Gastroesophageal sphincter (tissue), 4 donors: ENCODE measurements at regions not wholly inside any gene's neighbourhood (a gene's known extent, or its start where the extent isn't known, plus 50 kb on each side); places are given as distances from the start of the nearest gene placed in this dataset.

Source experiments
- ATAC-seq: fragments of 150-250 bp; one replicate; pipeline ENCODE4 v1.9.1; 2016; ENCODE audit warnings: mild to moderate bottlenecking, moderate library complexity
- H3K27ac ChIP-seq, 4 donors: fragments of 200-600 bp; sonication (generic) in 3 of 4; 1 replicate in 3 of 4; 2 replicates in 1 of 4; pipeline ENCODE4 v1.5.1; 2016 to 2019
- H3K27me3 ChIP-seq: fragments of 200-600 bp; sonication (generic); one replicate; pipeline ENCODE4 v1.5.1; 2019
- H3K36me3 ChIP-seq, 2 donors: fragments of 200-600 bp; sonication (generic); one replicate each; pipeline ENCODE4 v1.5.1; 2019; ENCODE audit warnings: control low read depth in 1 of 2
- H3K4me1 ChIP-seq, 3 donors: fragments of 200-600 bp; sonication (generic); 1 replicate in 2 of 3; 2 replicates in 1 of 3; pipeline ENCODE4 v1.5.1; 2016 to 2019; ENCODE audit warnings: control low read depth in 2 of 3
- H3K4me3 ChIP-seq, 2 donors: fragments of 200-600 bp; sonication (generic); one replicate each; pipeline ENCODE4 v1.5.1; 2019; ENCODE audit warnings: mild to moderate bottlenecking in 1 of 2, moderate library complexity in 1 of 2
- H3K9me3 ChIP-seq, 3 donors: fragments of 200-600 bp; sonication (generic); one replicate each; pipeline ENCODE4 v1.5.1; 2017 to 2019; ENCODE audit warnings: control low read depth in 2 of 3
- EP300 ChIP-seq: sonication (generic); formaldehyde crosslinking; IDR thresholded peaks from one replicate; pipeline ENCODE4 v1.6.1; 2017; ENCODE audit warnings: antibody characterized with exemption, mild to moderate bottlenecking
- POLR2A ChIP-seq, 2 donors: fragments of 450-650 bp; IDR thresholded peaks; one replicate each; pipeline ENCODE4 v1.6.1; 2017; ENCODE audit warnings: antibody characterized with exemption in 2 of 2, mild to moderate bottlenecking in 2 of 2, moderate library complexity in 1 of 2
- POLR2AphosphoS5 ChIP-seq: sonication (generic); formaldehyde crosslinking; IDR thresholded peaks from one replicate; pipeline ENCODE4 v1.6.1; 2017; ENCODE audit warnings: antibody characterized with exemption
- WGBS, 2 donors: methylation state at CpG; one replicate each; pipeline ENCODE4 v1.1.5; 2018; ENCODE audit warnings: low coverage in 1 of 2; 5-methylcytosine and 5-hydroxymethylcytosine counted together
- TF ChIP-seq, protein P1 (sequence below), 4 experiments: fragments of 200-600 bp in 2 of 4; fragments of 450-650 bp in 2 of 4; sonication (generic) in 1 of 4; IDR thresholded peaks; one replicate each; pipeline ENCODE4 v1.5.1; 2017 to 2019; ENCODE audit warnings: antibody characterized with exemption in 4 of 4, mild to moderate bottlenecking in 2 of 4, moderate library complexity in 2 of 4

DNA sequence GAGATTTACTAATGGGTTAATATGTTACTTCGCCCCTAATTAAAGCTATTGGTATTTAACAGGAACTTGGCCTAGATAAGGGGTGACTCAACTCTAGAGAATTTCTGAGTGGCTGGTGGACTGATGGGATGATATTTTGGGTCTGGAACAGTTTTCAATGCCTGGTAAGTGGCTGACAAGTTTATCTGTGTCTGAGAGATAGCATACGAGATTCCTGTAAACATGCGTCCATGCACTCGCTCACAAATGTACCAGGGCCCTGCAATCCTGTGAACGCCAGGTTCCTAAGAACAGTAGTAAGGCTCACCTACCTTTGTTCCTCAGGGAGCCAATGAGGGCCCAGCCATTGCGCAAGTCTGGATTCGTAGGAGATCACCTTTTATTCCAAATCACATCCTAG lies 683.8 kb upstream of the ANKRD30A start:
- no peaks in the 10 kb centered on the region for H3K9me3 ChIP-seq
- no peak overlapping the region for H3K27ac ChIP-seq
- TF ChIP-seq POLR2A (IDR thresholded peaks at IDR 0.05) (no peak), EP300 (no peak), POLR2AphosphoS5 (no peak)
- TF ChIP-seq, protein P1, sequence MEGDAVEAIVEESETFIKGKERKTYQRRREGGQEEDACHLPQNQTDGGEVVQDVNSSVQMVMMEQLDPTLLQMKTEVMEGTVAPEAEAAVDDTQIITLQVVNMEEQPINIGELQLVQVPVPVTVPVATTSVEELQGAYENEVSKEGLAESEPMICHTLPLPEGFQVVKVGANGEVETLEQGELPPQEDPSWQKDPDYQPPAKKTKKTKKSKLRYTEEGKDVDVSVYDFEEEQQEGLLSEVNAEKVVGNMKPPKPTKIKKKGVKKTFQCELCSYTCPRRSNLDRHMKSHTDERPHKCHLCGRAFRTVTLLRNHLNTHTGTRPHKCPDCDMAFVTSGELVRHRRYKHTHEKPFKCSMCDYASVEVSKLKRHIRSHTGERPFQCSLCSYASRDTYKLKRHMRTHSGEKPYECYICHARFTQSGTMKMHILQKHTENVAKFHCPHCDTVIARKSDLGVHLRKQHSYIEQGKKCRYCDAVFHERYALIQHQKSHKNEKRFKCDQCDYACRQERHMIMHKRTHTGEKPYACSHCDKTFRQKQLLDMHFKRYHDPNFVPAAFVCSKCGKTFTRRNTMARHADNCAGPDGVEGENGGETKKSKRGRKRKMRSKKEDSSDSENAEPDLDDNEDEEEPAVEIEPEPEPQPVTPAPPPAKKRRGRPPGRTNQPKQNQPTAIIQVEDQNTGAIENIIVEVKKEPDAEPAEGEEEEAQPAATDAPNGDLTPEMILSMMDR (IDR thresholded peaks at IDR 0.05), result no peak
- no peaks in the 10 kb centered on the region for H3K27me3 ChIP-seq
- no peak for ATAC-seq
- H3K4me1 ChIP-seq, result no peaks in the 10 kb centered on the region
- 62 to 71% methylated on average over 5 to 7 of the region's 7 CpGs for WGBS, 2 donors
- H3K36me3 ChIP-seq, result no peaks in the 10 kb centered on the region
- no peak overlapping the region for H3K4me3 ChIP-seq

DNA sequence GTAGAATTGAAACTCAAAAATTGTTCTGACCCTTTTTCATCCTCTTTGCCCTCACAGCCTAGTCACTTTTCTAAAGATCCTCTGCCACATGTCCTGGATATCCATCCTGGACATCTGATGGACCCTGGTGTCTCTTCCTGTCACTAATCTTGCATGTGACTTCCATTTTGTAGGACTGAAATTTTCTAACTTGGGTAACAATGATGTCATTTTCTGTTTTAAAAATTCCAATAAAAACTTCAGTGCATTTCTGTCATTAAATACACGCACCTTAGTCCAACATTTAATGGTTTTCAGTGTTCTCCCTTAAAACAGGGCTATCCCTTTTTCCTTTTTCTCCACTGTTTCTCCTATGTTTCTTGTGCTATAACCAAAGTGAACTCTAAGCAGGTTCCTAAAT lies 684.9 kb upstream of the ANKRD30A start:
- Histone ChIP-seq H3K4me1 (no peaks in the 10 kb centered on the region), H3K4me3 (no peak overlapping the region), H3K36me3 (no peaks in the 10 kb centered on the region), H3K9me3 (no peaks in the 10 kb centered on the region), H3K27ac (no peak overlapping the region), H3K27me3 (no peaks in the 10 kb centered on the region)
- no peak for ATAC-seq
- WGBS, 2 donors, result 92 to 100% methylated on average over 1 of the region's 1 CpG
- TF ChIP-seq EP300, result no peak
- TF ChIP-seq POLR2AphosphoS5, result no peak
- no peak for TF ChIP-seq POLR2A (IDR thresholded peaks at IDR 0.05)
- TF ChIP-seq, protein P1 (IDR thresholded peaks at IDR 0.05), result no peak

DNA sequence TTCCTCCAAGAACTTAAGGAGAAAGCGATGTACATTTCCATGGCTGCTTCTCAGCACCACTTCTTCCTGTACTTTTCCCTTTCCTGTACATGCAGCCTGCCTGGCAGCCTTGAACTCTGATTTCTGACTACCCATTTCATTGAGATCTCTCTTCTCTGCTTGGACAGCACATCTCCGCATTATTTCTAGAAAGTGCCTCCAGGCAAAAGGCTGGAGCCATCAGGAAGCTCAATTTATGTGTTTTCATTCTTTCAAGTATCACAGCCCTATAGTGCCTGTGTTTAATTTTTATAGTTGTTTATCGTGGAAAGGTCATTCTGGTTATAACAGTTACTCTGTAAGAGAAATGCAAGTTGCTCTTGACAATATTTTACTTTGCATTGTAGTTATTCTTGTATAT lies 688.0 kb upstream of the ANKRD30A start:
- Histone ChIP-seq H3K4me3 (no peak overlapping the region), H3K4me1 (no peaks in the 10 kb centered on the region), H3K36me3 (no peaks in the 10 kb centered on the region), H3K27ac (no peak overlapping the region), H3K9me3 (no peaks in the 10 kb centered on the region), H3K27me3 (no peaks in the 10 kb centered on the region)
- no peak for ATAC-seq
- no peak for TF ChIP-seq EP300
- no peak for TF ChIP-seq POLR2A (IDR thresholded peaks at IDR 0.05)
- TF ChIP-seq, protein P1 (IDR thresholded peaks at IDR 0.05), result no peak
- TF ChIP-seq POLR2AphosphoS5, result no peak
- 81 to 88% methylated on average over 2 to 3 of the region's 3 CpGs for WGBS, 2 donors

DNA sequence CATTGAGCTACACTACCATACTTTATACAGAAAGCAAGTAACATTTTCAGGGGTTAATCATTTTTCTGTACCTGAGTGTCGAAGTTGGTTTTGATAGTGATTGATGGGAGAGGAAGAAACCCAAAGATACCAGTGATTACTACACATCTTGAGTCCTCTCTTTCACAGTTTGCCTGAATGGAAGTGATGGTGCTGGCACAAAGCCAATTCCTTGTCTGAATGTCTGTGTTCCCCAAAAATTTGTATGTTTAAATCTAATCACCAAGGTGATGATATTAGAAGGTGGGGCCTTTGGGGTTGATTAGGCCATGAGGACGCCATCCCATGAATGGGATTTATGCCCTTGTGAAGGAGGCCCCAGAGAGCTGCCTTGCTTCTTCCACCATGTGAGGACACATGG lies 696.9 kb upstream of the ANKRD30A start:
- no peaks in the 10 kb centered on the region for H3K9me3 ChIP-seq
- H3K4me1 ChIP-seq, result no peaks in the 10 kb centered on the region
- H3K4me3 ChIP-seq, result no peak overlapping the region
- WGBS, 2 donors, result 74 to 100% methylated on average over 1 to 2 of the region's 2 CpGs
- H3K27ac ChIP-seq, result no peak overlapping the region
- TF ChIP-seq EP300, result no peak
- no peak for TF ChIP-seq POLR2A (IDR thresholded peaks at IDR 0.05)
- TF ChIP-seq, protein P1 (IDR thresholded peaks at IDR 0.05), result no peak
- TF ChIP-seq POLR2AphosphoS5, result no peak
- no peaks in the 10 kb centered on the region for H3K36me3 ChIP-seq
- no peak for ATAC-seq
- H3K27me3 ChIP-seq, result no peaks in the 10 kb centered on the region

DNA sequence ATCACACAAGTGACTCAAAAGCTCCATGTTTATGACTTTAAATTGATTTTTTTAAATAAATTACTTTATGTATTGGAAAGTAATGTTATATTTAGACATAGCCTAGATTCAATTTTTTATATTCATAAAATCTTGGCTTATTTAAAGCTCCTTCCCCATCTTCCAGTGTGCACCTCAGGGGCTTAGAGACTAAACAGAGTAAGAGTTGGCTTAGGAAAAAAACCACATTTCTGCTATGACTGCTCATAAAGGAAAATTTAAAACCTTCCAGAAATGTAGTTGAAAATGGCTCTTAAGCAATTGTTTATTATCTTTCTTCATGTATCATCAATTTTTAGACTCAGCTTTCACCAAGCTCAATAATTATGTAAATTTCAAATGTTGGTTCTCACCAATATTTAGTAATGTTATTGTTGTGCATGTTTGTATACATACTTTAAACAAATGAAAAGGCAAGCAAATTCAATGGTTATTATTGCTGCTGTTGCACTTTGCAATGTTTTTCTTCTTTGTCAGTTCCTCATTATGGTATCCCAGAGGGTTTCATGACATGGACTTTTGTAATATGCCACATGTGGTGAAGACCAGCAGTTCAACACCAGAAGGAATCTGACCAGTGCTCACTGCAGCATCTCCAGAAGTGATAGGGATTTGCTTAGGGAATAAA lies 700.1 kb upstream of the ANKRD30A start:
- no peak overlapping the region for H3K27ac ChIP-seq
- H3K9me3 ChIP-seq, result no peaks in the 10 kb centered on the region
- TF ChIP-seq, protein P1 (IDR thresholded peaks at IDR 0.05), result no peak
- TF ChIP-seq POLR2A (IDR thresholded peaks at IDR 0.05) (no peak), POLR2AphosphoS5 (no peak)
- no peaks in the 10 kb centered on the region for H3K4me1 ChIP-seq
- no peaks in the 10 kb centered on the region for H3K27me3 ChIP-seq
- H3K36me3 ChIP-seq, result no peaks in the 10 kb centered on the region
- no peak overlapping the region for H3K4me3 ChIP-seq
- ATAC-seq, result no peak
